CD14-positive monocyte (primary cell): ENCODE measurements at regions not wholly inside any gene's neighbourhood (a gene's known extent, or its start where the extent isn't known, plus 50 kb on each side); places are given as distances from the start of the nearest gene placed in this dataset.

Experiments used
- DNase-seq, 3 donors: peaks; one replicate each; pipeline ENCODE4 v3.0.0-alpha.2; 2011 to 2022
- H2AFZ ChIP-seq: 2 replicates; pipeline ENCODE4 v1.6.0; 2012; ENCODE audit warnings: mild to moderate bottlenecking, low read depth, low read length, inconsistent platforms; ENCODE audit not compliant: insufficient read depth, poor library complexity, severe bottlenecking
- H3K27ac ChIP-seq, 2 donors: 1 replicate in 1 of 2; 2 replicates in 1 of 2; pipeline ENCODE4 v1.5.1; 2012 to 2013; ENCODE audit warnings: low read length in 2 of 2, control low read depth in 1 of 2, inconsistent platforms in 1 of 2, low read depth in 1 of 2, mild to moderate bottlenecking in 1 of 2
- H3K27me3 ChIP-seq, 2 donors: one replicate each; pipeline versions ENCODE4 v1.6.0 to v1.6.1; 2011 to 2013; ENCODE audit warnings: low read length in 2 of 2; ENCODE audit not compliant: control insufficient read depth in 2 of 2, insufficient read depth in 2 of 2
- H3K36me3 ChIP-seq, 2 donors: replicated peaks in 1 of 2; 1 replicate in 1 of 2; 2 replicates in 1 of 2; pipeline versions ENCODE4 v1.5.1 to v1.6.1; 2012 to 2013; ENCODE audit warnings: low read length in 2 of 2, control low read depth in 1 of 2, inconsistent platforms in 1 of 2, mild to moderate bottlenecking in 1 of 2; ENCODE audit not compliant: insufficient read depth in 2 of 2, control insufficient read depth in 1 of 2
- H3K4me1 ChIP-seq, 2 donors: 1 replicate in 1 of 2; 2 replicates in 1 of 2; pipeline versions ENCODE4 v1.5.1 to v1.6.1; 2012 to 2013; ENCODE audit warnings: low read length in 2 of 2, control low read depth in 1 of 2, inconsistent platforms in 1 of 2, mild to moderate bottlenecking in 1 of 2, moderate library complexity in 1 of 2; ENCODE audit not compliant: insufficient read depth in 2 of 2, control insufficient read depth in 1 of 2
- H3K4me2 ChIP-seq: replicated peaks from 2 replicates; pipeline ENCODE3; 2012; ENCODE audit warnings: low read length, moderate library complexity, mild to moderate bottlenecking; ENCODE audit not compliant: poor library complexity, severe bottlenecking; ENCODE audit errors: extremely low read depth
- H3K4me3 ChIP-seq, 3 experiments: fragments of 200-600 bp in 1 of 3; sonication (generic) in 1 of 3; replicated peaks in 1 of 3; 1 replicate in 2 of 3; 2 replicates in 1 of 3; pipeline ENCODE4 v1.5.1; 2011 to 2013; ENCODE audit warnings: low read length in 3 of 3, mild to moderate bottlenecking in 3 of 3, control low read depth in 2 of 3, low read depth in 2 of 3, inconsistent platforms in 1 of 3, moderate library complexity in 1 of 3
- H3K79me2 ChIP-seq: 2 replicates; pipeline ENCODE4 v1.6.0; 2012; ENCODE audit warnings: mild to moderate bottlenecking, control low read depth, inconsistent platforms, low read length, moderate library complexity; ENCODE audit not compliant: insufficient read depth
- H3K9ac ChIP-seq: 2 replicates; pipeline ENCODE4 v1.6.0; 2017; ENCODE audit warnings: low read length, mild to moderate bottlenecking; ENCODE audit not compliant: insufficient read depth, poor library complexity, severe bottlenecking
- H3K9me3 ChIP-seq, 2 donors: replicated peaks in 1 of 2; 1 replicate in 1 of 2; 2 replicates in 1 of 2; pipeline versions ENCODE4 v1.5.1 to v1.6.1; 2012 to 2013; ENCODE audit warnings: low read length in 2 of 2, control low read depth in 1 of 2; ENCODE audit not compliant: control insufficient read depth in 1 of 2, insufficient read depth in 1 of 2
- H4K20me1 ChIP-seq: 2 replicates; pipeline ENCODE4 v1.6.0; 2012; ENCODE audit warnings: mild to moderate bottlenecking, low read length, control low read depth, moderate library complexity; ENCODE audit not compliant: insufficient read depth
- H3K27ac Mint-ChIP-seq, 7 donors: one replicate each; pipeline ENCODE4 v1.8.0; 2020; ENCODE audit warnings: mild to moderate bottlenecking in 7 of 7, mixed read lengths in 7 of 7, moderate library complexity in 6 of 7, inconsistent platforms in 2 of 7
- H3K27me3 Mint-ChIP-seq, 3 donors: one replicate each; pipeline ENCODE4 v1.8.0; 2021 to 2022; ENCODE audit warnings: low read depth in 3 of 3, mild to moderate bottlenecking in 3 of 3, mixed read lengths in 3 of 3, moderate library complexity in 3 of 3, inconsistent platforms in 1 of 3
- H3K36me3 Mint-ChIP-seq, 2 donors: one replicate each; pipeline ENCODE4 v1.8.0; 2020; ENCODE audit warnings: mixed read lengths in 2 of 2, inconsistent platforms in 1 of 2, mild to moderate bottlenecking in 1 of 2
- H3K4me1 Mint-ChIP-seq: one replicate; pipeline ENCODE4 v1.8.0; 2020; ENCODE audit warnings: mild to moderate bottlenecking, mixed read lengths
- H3K4me3 Mint-ChIP-seq, 2 donors: one replicate each; pipeline ENCODE4 v1.8.0; 2020; ENCODE audit warnings: mild to moderate bottlenecking in 2 of 2, mixed read lengths in 2 of 2, moderate library complexity in 1 of 2
- H3K9me3 Mint-ChIP-seq, 7 donors: one replicate each; pipeline ENCODE4 v1.8.0; 2020 to 2022; ENCODE audit warnings: mixed read lengths in 7 of 7, mild to moderate bottlenecking in 6 of 7, moderate library complexity in 6 of 7, inconsistent platforms in 2 of 7
- CTCF ChIP-seq: fragments of 200-600 bp; IDR thresholded peaks from one replicate; pipeline ENCODE4 v1.8.0; 2022; ENCODE audit warnings: antibody characterized with exemption, mild to moderate bottlenecking
- WGBS: methylation state at CpG from one replicate; pipeline ENCODE4 v1.1.5; 2013; ENCODE audit warnings: missing lambda C conversion rate; ENCODE audit not compliant: insufficient coverage; 5-methylcytosine and 5-hydroxymethylcytosine counted together
- intact Hi-C, 2 donors: fragments of 100-400 bp; cut with micrococcal nuclease; formaldehyde crosslinking; loops; one replicate each; pipeline versions ENCODE4 v1.15.0 to v1.15.1; 2023

- TF ChIP-seq CTCF = no peak
- Histone ChIP-seq H2AFZ (no peak overlapping the region), H3K79me2 (no peaks in the 10 kb centered on the region), H3K9me3 (no peaks in the 10 kb centered on the region), H4K20me1 (no peaks in the 10 kb centered on the region), H3K4me3 (no peak overlapping the region), H3K4me1 (no peaks in the 10 kb centered on the region), H3K9ac (no peak overlapping the region), H3K27me3 (no peaks in the 10 kb centered on the region), H3K27ac (no peak overlapping the region), H3K4me2 (no peak overlapping the region), H3K36me3 (no peaks in the 10 kb centered on the region)
- H3K4me3 Mint-ChIP-seq = no peak overlapping the region
- H3K27me3 Mint-ChIP-seq = peaks cover 0 to 2% (median 0%) of the 10 kb centered on the region in 3 donors
- DNase-seq = no peak
- WGBS = no CpG with 5 or more reads among the region's 1 CpG
- H3K27ac Mint-ChIP-seq = no peak overlapping the region
- H3K4me1 Mint-ChIP-seq = peaks cover 2% of the 10 kb centered on the region
- no peaks in the 10 kb centered on the region for H3K36me3 Mint-ChIP-seq
- intact Hi-C loops = no loop called here
- peaks cover 0 to 5% (median 0%) of the 10 kb centered on the region in 7 donors for H3K9me3 Mint-ChIP-seq
These were observed 213.8 kb upstream of the ACTBL2 start for GRCh38 chr5:57696389-57696769.

GRCh38 chr5:57695706-57696388 is 213.2 kb upstream of the ACTBL2 start:
- Histone ChIP-seq H2AFZ (no peak overlapping the region), H4K20me1 (no peaks in the 10 kb centered on the region), H3K36me3 (no peaks in the 10 kb centered on the region), H3K79me2 (no peaks in the 10 kb centered on the region), H3K27ac (no peak overlapping the region), H3K4me2 (no peak overlapping the region), H3K27me3 (no peaks in the 10 kb centered on the region), H3K9me3 (no peaks in the 10 kb centered on the region), H3K4me3 (no peak overlapping the region), H3K4me1 (no peaks in the 10 kb centered on the region), H3K9ac (no peak overlapping the region)
- Mint-ChIP-seq H3K4me3 (no peak overlapping the region), H3K27ac (peak overlapping the region in 1 of 7 donors; percentile 26), H3K4me1 (peaks cover 2% of the 10 kb centered on the region), H3K27me3 (peaks cover 0 to 2% (median 0%) of the 10 kb centered on the region in 3 donors), H3K9me3 (peaks cover 0 to 5% (median 0%) of the 10 kb centered on the region in 7 donors), H3K36me3 (no peaks in the 10 kb centered on the region)
- intact Hi-C loops = no loop called here
- no peak for DNase-seq
- TF ChIP-seq CTCF = no peak
- no CpG with 5 or more reads among the region's 4 CpGs for WGBS
